ENCODE measurements at regions not wholly inside any gene's neighbourhood (a gene's known extent, or its start where the extent isn't known, plus 50 kb on each side); places are given as distances from the start of the nearest gene placed in this dataset.
A peak's percentile ranks its signal among the peaks of the same experiment; 100 is the strongest.

GRCh38 chr7:148950806-148951205, 66.7 kb upstream of the EZH2 start:
- Histone ChIP-seq H3K9me3 (no peaks in the 10 kb centered on the region), H3K4me1 (no peaks in the 10 kb centered on the region), H3K36me3 (replicated peaks in 1 of 2; ENCODE audit: insufficient read depth in 1 of 2, low read depth in 2 of 2) (no peaks in the 10 kb centered on the region), H3K27ac (no peak overlapping the region), H3K27me3 (no peaks in the 10 kb centered on the region), H3K4me3 (no peak overlapping the region)
- DNase-seq, result no peak
- ATAC-seq, result no peak
- WGBS, 2 donors, result 67 to 78% methylated on average over 4 of the region's 4 CpGs
- intact Hi-C loops (cut with DNase I), result no loop called here
- TF ChIP-seq CTCF (IDR thresholded peaks at IDR 0.05) (no peak), POLR2A (IDR thresholded peaks at IDR 0.05) (no peak)

GRCh38 chr7:148944935-148945934, 61.1 kb upstream of the EZH2 start:
- 64 to 67% methylated on average over 8 of the region's 8 CpGs for WGBS, 2 donors
- Histone ChIP-seq H3K36me3 (replicated peaks in 1 of 2; ENCODE audit: insufficient read depth in 1 of 2, low read depth in 2 of 2) (no peaks in the 10 kb centered on the region), H3K4me1 (peaks cover 5% of the 10 kb centered on the region), H3K27ac (no peak overlapping the region), H3K4me3 (no peak overlapping the region), H3K27me3 (no peaks in the 10 kb centered on the region), H3K9me3 (no peaks in the 10 kb centered on the region)
- ATAC-seq, result peak; percentile 5
- peak in 1 of 4 donors; percentile 30 for DNase-seq
- TF ChIP-seq CTCF (IDR thresholded peaks at IDR 0.05) (no peak), POLR2A (IDR thresholded peaks at IDR 0.05) (no peak)
- intact Hi-C loops (cut with DNase I), result no loop called here

GRCh38 chr7:148941598-148942275, 57.6 kb upstream of the EZH2 start:
- H3K27me3 ChIP-seq, result no peaks in the 10 kb centered on the region
- no peaks in the 10 kb centered on the region for H3K9me3 ChIP-seq
- ATAC-seq, result peak; percentile 49
- 4% methylated on average over 17 of the region's 17 CpGs for WGBS, 2 donors
- peaks cover 8% of the 10 kb centered on the region for H3K4me1 ChIP-seq
- intact Hi-C loops (cut with DNase I), result no loop called here
- H3K4me3 ChIP-seq, result peak overlapping the region in 1 of 2 donors; percentile 75
- TF ChIP-seq POLR2A (IDR thresholded peaks at IDR 0.05) (no peak), CTCF (IDR thresholded peaks at IDR 0.05) (peak in 6 of 7 experiments; percentile 8 to 57 (median 45))
- H3K27ac ChIP-seq, result peak overlapping the region; percentile 75 to 94 (median 88)
- DNase-seq, result peak; percentile 57 to 71 (median 66)
- no peaks in the 10 kb centered on the region for H3K36me3 ChIP-seq (replicated peaks in 1 of 2; ENCODE audit: insufficient read depth in 1 of 2, low read depth in 2 of 2)

- Histone ChIP-seq H3K27me3 (no peaks in the 10 kb centered on the region), H3K4me3 (peak overlapping the region; percentile 26 to 75), H3K4me1 (peaks cover 8% of the 10 kb centered on the region), H3K36me3 (replicated peaks in 1 of 2; ENCODE audit: insufficient read depth in 1 of 2, low read depth in 2 of 2) (no peaks in the 10 kb centered on the region), H3K27ac (peak overlapping the region; percentile 75 to 94 (median 88)), H3K9me3 (no peaks in the 10 kb centered on the region)
- ATAC-seq (peak; percentile 87), DNase-seq (peak; percentile 77 to 83 (median 80))
- TF ChIP-seq POLR2A (IDR thresholded peaks at IDR 0.05) (peak; percentile 22 to 80 (median 67)), CTCF (IDR thresholded peaks at IDR 0.05) (peak in 1 of 7 experiments; percentile 0)
- intact Hi-C loops (cut with DNase I), result no loop called here
- 1% methylated on average over 25 to 43 of the region's 43 CpGs for WGBS, 2 donors
Measured at GRCh38 chr7:148940702-148941597, 56.9 kb upstream of the EZH2 start.

Data from body of pancreas (tissue), 4 donors.